Prostate gland (tissue), 2 donors: ENCODE measurements at regions not wholly inside any gene's neighbourhood (a gene's known extent, or its start where the extent isn't known, plus 50 kb on each side); places are given as distances from the start of the nearest gene placed in this dataset.

Source experiments
- DNase-seq: peaks from one replicate; pipeline ENCODE4 v3.0.0-alpha.2; 2019; ENCODE audit warnings: low spot score
- H3K27ac ChIP-seq, 2 donors: fragments of 200-600 bp; sonication (generic); 2 replicates each; pipeline ENCODE4 v1.5.1; 2017 to 2019
- H3K27me3 ChIP-seq: fragments of 200-600 bp; sonication (generic); replicated peaks from 2 replicates; pipeline ENCODE4 v1.5.1; 2019; ENCODE audit not compliant: insufficient read depth
- H3K36me3 ChIP-seq, 2 donors: fragments of 200-600 bp; sonication (generic); 1 replicate in 1 of 2; 2 replicates in 1 of 2; pipeline versions ENCODE4 v1.5.1 to v1.8.1; 2017 to 2019
- H3K4me1 ChIP-seq: fragments of 200-600 bp; sonication (generic); replicated peaks from 2 replicates; pipeline ENCODE4 v1.5.1; 2019
- H3K4me3 ChIP-seq, 2 donors: fragments of 200-600 bp; sonication (generic); 2 replicates each; pipeline ENCODE4 v1.5.1; 2017 to 2019
- H3K9me3 ChIP-seq: fragments of 200-600 bp; sonication (generic); 2 replicates; pipeline ENCODE4 v1.5.1; 2017
- POLR2A ChIP-seq: fragments of 450-650 bp; IDR thresholded peaks from one replicate; pipeline ENCODE4 v1.6.1; 2016; ENCODE audit warnings: antibody characterized with exemption, mild to moderate bottlenecking
- POLR2AphosphoS5 ChIP-seq: sonication (generic); formaldehyde crosslinking; IDR thresholded peaks from one replicate; pipeline ENCODE4 v1.6.1; 2017; ENCODE audit warnings: antibody characterized with exemption
- WGBS: methylation state at CpG from one replicate; pipeline ENCODE4 v1.1.5; 2018; 5-methylcytosine and 5-hydroxymethylcytosine counted together
- intact Hi-C: fragments of 100-400 bp; cut with DNase I; formaldehyde crosslinking; loops from one replicate; pipeline ENCODE4 v1.14.2; 2022
- TF ChIP-seq, protein P1 (sequence below), 4 experiments: fragments of 200-600 bp in 2 of 4; fragments of 450-650 bp in 2 of 4; sonication (generic) in 2 of 4; IDR thresholded peaks; 1 replicate in 3 of 4; 2 replicates in 1 of 4; pipeline ENCODE4 v1.5.1; 2016 to 2019; ENCODE audit warnings: antibody characterized with exemption in 4 of 4, mild to moderate bottlenecking in 2 of 4, moderate library complexity in 2 of 4

DNA sequence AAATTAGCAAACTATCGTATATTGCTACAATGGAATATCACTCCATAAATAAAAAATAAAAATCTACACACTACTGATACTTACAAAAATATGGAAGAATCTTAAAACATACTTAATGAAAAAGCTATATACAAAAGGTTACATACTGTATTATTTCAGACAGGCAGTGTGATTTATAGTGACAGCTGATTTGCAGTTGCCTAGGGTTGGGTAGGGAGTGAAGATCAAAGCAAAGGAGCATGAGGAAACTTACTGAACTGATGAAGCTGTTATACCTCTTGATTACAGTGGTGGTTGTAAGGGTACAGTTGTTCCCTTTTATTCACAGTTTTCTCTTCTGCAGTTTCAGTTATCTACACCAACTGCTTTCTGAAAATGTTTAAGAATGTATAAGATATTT, 62.6 kb downstream of the FSCB start:
- no peaks in the 10 kb centered on the region for H3K4me1 ChIP-seq
- no peak for DNase-seq
- H3K4me3 ChIP-seq = no peak overlapping the region
- WGBS = 91% methylated on average over 1 of the region's 1 CpG
- intact Hi-C loops = no loop called here
- no peaks in the 10 kb centered on the region for H3K9me3 ChIP-seq
- H3K27me3 ChIP-seq = no peaks in the 10 kb centered on the region
- no peak for TF ChIP-seq POLR2A
- TF ChIP-seq, protein P1, sequence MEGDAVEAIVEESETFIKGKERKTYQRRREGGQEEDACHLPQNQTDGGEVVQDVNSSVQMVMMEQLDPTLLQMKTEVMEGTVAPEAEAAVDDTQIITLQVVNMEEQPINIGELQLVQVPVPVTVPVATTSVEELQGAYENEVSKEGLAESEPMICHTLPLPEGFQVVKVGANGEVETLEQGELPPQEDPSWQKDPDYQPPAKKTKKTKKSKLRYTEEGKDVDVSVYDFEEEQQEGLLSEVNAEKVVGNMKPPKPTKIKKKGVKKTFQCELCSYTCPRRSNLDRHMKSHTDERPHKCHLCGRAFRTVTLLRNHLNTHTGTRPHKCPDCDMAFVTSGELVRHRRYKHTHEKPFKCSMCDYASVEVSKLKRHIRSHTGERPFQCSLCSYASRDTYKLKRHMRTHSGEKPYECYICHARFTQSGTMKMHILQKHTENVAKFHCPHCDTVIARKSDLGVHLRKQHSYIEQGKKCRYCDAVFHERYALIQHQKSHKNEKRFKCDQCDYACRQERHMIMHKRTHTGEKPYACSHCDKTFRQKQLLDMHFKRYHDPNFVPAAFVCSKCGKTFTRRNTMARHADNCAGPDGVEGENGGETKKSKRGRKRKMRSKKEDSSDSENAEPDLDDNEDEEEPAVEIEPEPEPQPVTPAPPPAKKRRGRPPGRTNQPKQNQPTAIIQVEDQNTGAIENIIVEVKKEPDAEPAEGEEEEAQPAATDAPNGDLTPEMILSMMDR (IDR thresholded peaks at IDR 0.05) = no peak
- no peak for TF ChIP-seq POLR2AphosphoS5
- no peak overlapping the region for H3K27ac ChIP-seq
- no peaks in the 10 kb centered on the region for H3K36me3 ChIP-seq

DNA sequence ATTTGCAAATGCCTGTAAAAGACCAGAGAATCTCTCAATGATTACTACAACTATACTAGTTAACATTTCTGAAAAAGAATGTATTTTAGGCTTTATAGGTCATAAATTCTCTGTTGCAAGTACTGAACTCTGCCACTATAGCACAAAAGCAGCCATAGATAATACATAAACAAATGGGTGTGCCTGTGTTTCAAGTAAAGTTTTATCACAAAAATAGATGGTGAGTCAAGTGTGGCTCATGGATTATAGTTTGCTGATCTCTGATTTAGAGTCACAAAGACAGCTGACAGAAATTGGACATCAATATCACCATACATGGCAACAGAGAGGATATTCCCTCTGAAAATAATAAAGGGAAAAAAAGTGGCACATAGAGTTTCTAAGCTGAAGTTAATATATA, 68.1 kb downstream of the FSCB start:
- TF ChIP-seq POLR2A = no peak
- TF ChIP-seq, protein P1 (IDR thresholded peaks at IDR 0.05) = no peak
- TF ChIP-seq POLR2AphosphoS5 = no peak
- H3K4me1 ChIP-seq = no peaks in the 10 kb centered on the region
- H3K36me3 ChIP-seq = no peaks in the 10 kb centered on the region
- H3K27me3 ChIP-seq = no peaks in the 10 kb centered on the region
- intact Hi-C loops = no loop called here
- H3K4me3 ChIP-seq = no peak overlapping the region
- H3K27ac ChIP-seq = no peak overlapping the region
- H3K9me3 ChIP-seq = no peaks in the 10 kb centered on the region
- DNase-seq = no peak

DNA sequence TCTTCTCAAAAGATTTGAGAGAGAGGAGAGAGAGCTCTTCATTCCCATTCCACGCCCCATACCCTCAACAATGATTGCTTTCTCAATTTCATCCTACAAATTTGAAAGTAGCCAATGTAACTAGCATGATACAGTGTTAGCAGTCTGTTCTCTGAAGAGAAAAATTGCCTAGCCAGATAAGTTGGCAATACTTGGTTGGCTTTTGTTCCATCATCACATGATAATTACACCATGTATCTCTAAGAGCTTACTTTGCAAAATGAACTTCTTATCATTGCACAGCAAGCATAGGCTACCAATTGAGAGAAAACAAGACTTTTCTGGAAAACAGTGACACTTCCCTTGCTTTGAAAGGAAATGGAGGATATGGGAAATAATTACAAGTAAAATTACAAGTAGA, 68.9 kb downstream of the FSCB start:
- H3K27me3 ChIP-seq = no peaks in the 10 kb centered on the region
- H3K4me1 ChIP-seq = no peaks in the 10 kb centered on the region
- 78% methylated on average over 1 of the region's 1 CpG for WGBS
- H3K27ac ChIP-seq = no peak overlapping the region
- intact Hi-C loops = no loop called here
- H3K4me3 ChIP-seq = no peak overlapping the region
- no peak for DNase-seq
- no peaks in the 10 kb centered on the region for H3K36me3 ChIP-seq
- no peaks in the 10 kb centered on the region for H3K9me3 ChIP-seq
- TF ChIP-seq, protein P1 (IDR thresholded peaks at IDR 0.05) = no peak
- no peak for TF ChIP-seq POLR2A
- TF ChIP-seq POLR2AphosphoS5 = no peak

DNA sequence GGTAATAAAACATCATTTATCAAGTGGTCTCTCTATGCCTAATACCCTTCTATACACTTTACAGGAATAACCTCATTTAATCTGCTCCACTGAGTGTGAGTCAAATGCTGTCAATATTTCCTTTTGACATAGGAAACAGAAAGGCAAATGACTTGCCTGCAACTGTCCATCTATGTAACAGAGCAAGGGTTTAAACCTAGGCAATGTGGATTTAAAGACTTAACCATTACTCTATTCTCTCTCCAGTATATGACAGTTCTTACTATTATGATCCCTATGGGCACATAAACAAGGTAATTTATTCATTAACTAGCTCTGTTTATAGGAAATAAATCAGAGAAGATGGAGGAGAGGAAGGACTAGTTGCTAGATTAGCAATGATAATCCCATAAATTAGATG, 70.6 kb downstream of the FSCB start:
- TF ChIP-seq POLR2AphosphoS5 = no peak
- TF ChIP-seq, protein P1 (IDR thresholded peaks at IDR 0.05) = no peak
- TF ChIP-seq POLR2A = no peak
- intact Hi-C loops = no loop called here
- no peak overlapping the region for H3K4me3 ChIP-seq

DNA sequence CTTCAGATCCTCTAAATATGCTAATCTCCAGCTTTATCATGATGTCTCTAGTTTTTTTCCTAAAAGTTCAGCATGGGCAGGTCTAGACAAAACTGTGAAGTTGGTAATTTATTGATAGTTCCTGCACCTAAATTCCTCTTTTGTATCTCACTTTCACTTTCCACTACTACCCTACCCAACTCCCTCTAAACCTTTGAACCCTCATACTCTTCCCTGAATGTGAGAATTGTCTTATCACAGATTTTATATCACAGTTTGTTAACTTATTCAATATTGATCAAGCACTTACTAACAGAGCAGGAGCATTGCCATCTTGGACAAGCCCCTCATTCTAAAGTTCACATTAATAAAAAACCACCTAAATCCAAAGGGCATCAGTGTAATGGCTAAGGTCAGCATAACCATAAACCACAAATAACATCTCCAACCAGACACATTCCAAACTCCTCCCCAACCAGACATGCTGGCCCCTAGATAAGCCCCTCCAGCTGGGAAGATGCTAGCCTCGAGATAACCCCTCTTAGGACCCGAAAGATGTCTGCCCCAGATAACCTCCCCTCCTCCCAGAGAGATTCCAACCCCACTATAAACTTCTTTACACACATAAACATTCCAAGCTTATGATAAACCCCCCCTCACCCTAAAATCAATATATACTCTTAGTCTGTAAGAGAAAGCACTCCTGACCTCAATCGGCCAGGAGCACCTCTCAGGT, 78.7 kb downstream of the FSCB start:
- Histone ChIP-seq H3K4me1 (no peaks in the 10 kb centered on the region), H3K36me3 (no peaks in the 10 kb centered on the region), H3K4me3 (no peak overlapping the region), H3K27ac (no peak overlapping the region), H3K27me3 (no peaks in the 10 kb centered on the region), H3K9me3 (no peaks in the 10 kb centered on the region)
- WGBS = 78% methylated on average over 3 of the region's 3 CpGs
- TF ChIP-seq POLR2A = no peak
- TF ChIP-seq, protein P1 (IDR thresholded peaks at IDR 0.05) = no peak
- no peak for TF ChIP-seq POLR2AphosphoS5
- DNase-seq = no peak
- intact Hi-C loops = no loop called here

More for the DNA sequence above, 70.6 kb downstream of the FSCB start:
- no peak for DNase-seq
- no peak overlapping the region for H3K27ac ChIP-seq
- H3K27me3 ChIP-seq = no peaks in the 10 kb centered on the region
- no peaks in the 10 kb centered on the region for H3K4me1 ChIP-seq
- H3K36me3 ChIP-seq = no peaks in the 10 kb centered on the region
- no peaks in the 10 kb centered on the region for H3K9me3 ChIP-seq
